Endothelial cell of umbilical vein (primary cell): ENCODE measurements at regions not wholly inside any gene's neighbourhood (a gene's known extent, or its start where the extent isn't known, plus 50 kb on each side); places are given as distances from the start of the nearest gene placed in this dataset.

Experiments used
- BruUV-seq: library from RNA; stranded (reverse); fragments of 400-500 nt; replicated peaks from 2 replicates; lab custom pipeline; 2021; lab: Mats Ljungman, UMichigan
- CTCF ChIA-PET: fragments of 300-600, 350-600 bp; sonication (Branson Sonifier 250); formaldehyde crosslinking; loops from one replicate; lab custom pipeline; 2021; ENCODE audit warnings: antibody characterized with exemption, inconsistent platforms; lab: Charles Lee
- POLR2A ChIA-PET: fragments of 300-600, 350-600 bp; sonication (Branson Sonifier 250); formaldehyde crosslinking; loops from one replicate; lab custom pipeline; 2021; ENCODE audit warnings: antibody characterized with exemption, inconsistent platforms; lab: Charles Lee
- DNase-seq: peaks from one replicate; pipeline ENCODE4 v3.0.0-alpha.2; 2011; ENCODE audit warnings: low read depth, low spot score
- FAIRE-seq: peaks from 2 replicates; lab custom pipeline; 2011; peaks lifted over from hg19 to GRCh38; lab: Jason Lieb, UNC
- H2AFZ ChIP-seq: 2 replicates; pipeline ENCODE4 v1.6.0; 2012; ENCODE audit warnings: low read depth, low read length, control low read depth, inconsistent platforms
- H3K27ac ChIP-seq: 2 replicates; pipeline ENCODE4 v1.5.1; 2011; ENCODE audit warnings: low read depth, mild to moderate bottlenecking, control low read depth, low read length, moderate library complexity; ENCODE audit not compliant: insufficient read depth
- H3K27me3 ChIP-seq, 2 experiments: 2 replicates each; pipeline versions ENCODE4 v1.6.0 to v1.6.1; 2011; ENCODE audit warnings: low read length in 2 of 2, mixed read lengths in 1 of 2; ENCODE audit not compliant: control insufficient read depth in 2 of 2, insufficient read depth in 2 of 2
- H3K36me3 ChIP-seq, 2 experiments: 2 replicates in 1 of 2; 3 replicates in 1 of 2; pipeline ENCODE4 v1.5.1; 2011; ENCODE audit warnings: low read length in 2 of 2, mild to moderate bottlenecking in 1 of 2, moderate library complexity in 1 of 2; ENCODE audit not compliant: control insufficient read depth in 2 of 2, insufficient read depth in 2 of 2; ENCODE audit errors: extremely low read depth in 1 of 2
- H3K4me1 ChIP-seq: 3 replicates; pipeline ENCODE4 v1.5.1; 2011; ENCODE audit warnings: mild to moderate bottlenecking, low read length; ENCODE audit not compliant: control insufficient read depth, insufficient read depth; ENCODE audit errors: extremely low read depth
- H3K4me2 ChIP-seq: 2 replicates; pipeline ENCODE4 v1.6.1; 2011; ENCODE audit warnings: low read length, control low read depth, mixed read lengths; ENCODE audit not compliant: insufficient read depth
- H3K4me3 ChIP-seq, 3 experiments: fragments of 200-600 bp in 1 of 3; sonication (generic), shearing (Covaris generic) in 1 of 3; replicated peaks in 1 of 3; 2 replicates each; pipeline ENCODE4 v1.5.1; 2011 to 2016; ENCODE audit warnings: control low read depth in 3 of 3, low read length in 3 of 3, mild to moderate bottlenecking in 2 of 3, inconsistent platforms in 1 of 3, low read depth in 1 of 3, moderate library complexity in 1 of 3; ENCODE audit not compliant: insufficient read depth in 1 of 3
- H3K79me2 ChIP-seq: 2 replicates; pipeline ENCODE4 v1.6.0; 2012; ENCODE audit warnings: low read length, inconsistent platforms; ENCODE audit not compliant: control insufficient read depth, insufficient read depth
- H3K9ac ChIP-seq: replicated peaks from 2 replicates; pipeline ENCODE3; 2011; ENCODE audit warnings: low read length, control low read depth; ENCODE audit not compliant: insufficient read depth; ENCODE audit errors: extremely low read depth
- H3K9me1 ChIP-seq: replicated peaks from 3 replicates; pipeline ENCODE4 v1.6.0; 2011; ENCODE audit warnings: mild to moderate bottlenecking, low read length; ENCODE audit not compliant: control insufficient read depth, insufficient read depth; ENCODE audit errors: extremely low read depth
- H3K9me3 ChIP-seq: replicated peaks from 2 replicates; pipeline ENCODE4 v1.5.1; 2012; ENCODE audit warnings: low read length, inconsistent platforms; ENCODE audit not compliant: control insufficient read depth, insufficient read depth
- H4K20me1 ChIP-seq: replicated peaks from 2 replicates; pipeline ENCODE3; 2011; ENCODE audit warnings: mild to moderate bottlenecking, low read length; ENCODE audit not compliant: control insufficient read depth, insufficient read depth; ENCODE audit errors: extremely low read depth
- CTCF ChIP-seq, 2 donors: IDR thresholded peaks; 1 replicate in 1 of 2; 2 replicates in 1 of 2; pipeline ENCODE4 v1.5.1; 2011; ENCODE audit warnings: low read length in 2 of 2, mild to moderate bottlenecking in 2 of 2, moderate library complexity in 2 of 2, control low read depth in 1 of 2, inconsistent platforms in 1 of 2, low read depth in 1 of 2; ENCODE audit not compliant: insufficient read depth in 1 of 2; ENCODE audit errors: extremely low read depth in 1 of 2
- FOS ChIP-seq: IDR thresholded peaks from 2 replicates; pipeline ENCODE4 v1.6.1; 2011; ENCODE audit warnings: mild to moderate bottlenecking, low read length, moderate library complexity, borderline replicate concordance; ENCODE audit not compliant: insufficient read depth
- GATA2 ChIP-seq: IDR thresholded peaks from 2 replicates; pipeline ENCODE4 v1.7.0; 2011; ENCODE audit warnings: low read depth, mild to moderate bottlenecking, moderate library complexity, mixed read lengths, low read length; ENCODE audit not compliant: insufficient read length, insufficient read depth
- MAX ChIP-seq: IDR thresholded peaks from 2 replicates; pipeline ENCODE4 v1.6.1; 2011; ENCODE audit not compliant: insufficient read depth, insufficient read length
- MYC ChIP-seq: IDR thresholded peaks from one replicate; pipeline ENCODE4 v1.6.1; 2011; ENCODE audit warnings: mild to moderate bottlenecking, low read depth, low read length
- POLR2A ChIP-seq: IDR thresholded peaks from 2 replicates; pipeline ENCODE4 v1.6.1; 2012; ENCODE audit warnings: low read depth, mild to moderate bottlenecking, control low read depth, low read length
- POLR2AphosphoS5 ChIP-seq: IDR thresholded peaks from 2 replicates; pipeline ENCODE4 v1.6.1; 2012; ENCODE audit warnings: low read depth, mild to moderate bottlenecking, control low read depth, low read length, moderate library complexity; ENCODE audit not compliant: insufficient read depth
- dilution Hi-C: fragments of 300-500 bp; cut with MboI; formaldehyde crosslinking; loops from one replicate; pipeline ENCODE4 v1.15.0; 2019; ENCODE audit warnings: low sequenced_read_pairs; ENCODE audit not compliant: extremely low pct_ligation_motif_present
- intact Hi-C: fragments of 100-400 bp; cut with micrococcal nuclease; formaldehyde crosslinking; loops from one replicate; pipeline ENCODE4 v1.10.0; 2022

DNA sequence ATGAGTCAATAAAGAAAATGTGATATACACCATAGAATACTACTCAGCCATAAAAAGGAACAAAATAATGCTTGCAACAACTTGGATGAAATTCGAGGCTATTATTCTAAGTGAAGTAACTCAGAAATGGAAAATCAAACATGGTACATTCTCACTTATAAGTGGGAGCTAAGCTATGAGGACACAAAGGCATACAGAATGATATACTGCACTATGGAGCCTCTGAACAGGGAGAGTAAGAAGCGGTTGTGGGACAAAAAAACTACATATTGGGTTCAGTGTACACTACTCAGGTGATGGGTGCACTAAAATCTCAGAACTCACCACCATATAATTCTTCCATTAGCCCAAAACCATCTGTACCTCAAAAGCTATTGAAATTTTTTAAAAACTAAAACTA, 68.8 kb upstream of the AKAP13 start:
- H3K9me1 ChIP-seq, result no peaks in the 10 kb centered on the region
- no peaks in the 10 kb centered on the region for H4K20me1 ChIP-seq
- no peak overlapping the region for H3K9ac ChIP-seq
- intact Hi-C loops, result no loop called here
- no peaks in the 10 kb centered on the region for H3K79me2 ChIP-seq
- no peak overlapping the region for H3K27ac ChIP-seq
- peaks cover 0 to 6% of the 10 kb centered on the region in 2 experiments for H3K27me3 ChIP-seq
- CTCF ChIA-PET, result interaction anchor here (1.2 to 2.4 kb wide), 4 partner anchors 8 to 26 kb away, joined by 3 to 15 read pairs (median 5); no protein-coding TSS in a partner anchor
- H3K4me2 ChIP-seq, result no peak overlapping the region
- POLR2A ChIA-PET, result no interaction called here
- dilution Hi-C loops, result no loop called here
- H3K4me1 ChIP-seq, result peaks cover 4% of the 10 kb centered on the region
- H2AFZ ChIP-seq, result no peak overlapping the region
- BruUV-seq, result no TSS peak
- DNase-seq, result no peak
- no peaks in the 10 kb centered on the region for H3K9me3 ChIP-seq
- H3K4me3 ChIP-seq, result no peak overlapping the region
- no peak for FAIRE-seq
- TF ChIP-seq CTCF (IDR thresholded peaks at IDR 0.05; ENCODE audit: extremely low read depth in 1 of 2, insufficient read depth in 1 of 2, low read depth in 1 of 2, low read length in 2 of 2) (no peak), POLR2AphosphoS5 (no peak), FOS (no peak), MYC (no peak), MAX (no peak), GATA2 (no peak), POLR2A (no peak)
- H3K36me3 ChIP-seq, result no peaks in the 10 kb centered on the region
